ENCODE measurements at regions not wholly inside any gene's neighbourhood (a gene's known extent, or its start where the extent isn't known, plus 50 kb on each side); places are given as distances from the start of the nearest gene placed in this dataset.

DNA sequence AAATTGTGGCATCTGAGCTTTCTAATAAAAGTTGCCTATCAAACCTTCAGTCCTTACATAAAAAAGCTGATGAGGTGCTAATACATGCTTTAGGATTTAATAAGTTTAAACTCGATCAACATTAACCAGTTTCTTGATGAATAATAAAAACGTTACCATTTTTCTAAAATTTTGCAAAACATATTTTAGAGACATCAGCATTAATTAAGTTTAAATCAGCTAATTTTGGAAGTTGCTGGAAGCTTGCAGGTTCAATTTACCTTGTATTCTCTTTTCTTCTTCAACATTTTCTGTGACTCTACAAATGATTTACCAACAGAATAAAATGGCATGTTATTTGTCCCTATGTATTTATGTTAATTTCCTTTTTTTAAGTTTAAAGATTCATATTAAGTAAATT is 365.3 kb upstream of the OPRM1 start (continued):
- TF ChIP-seq, protein P1, sequence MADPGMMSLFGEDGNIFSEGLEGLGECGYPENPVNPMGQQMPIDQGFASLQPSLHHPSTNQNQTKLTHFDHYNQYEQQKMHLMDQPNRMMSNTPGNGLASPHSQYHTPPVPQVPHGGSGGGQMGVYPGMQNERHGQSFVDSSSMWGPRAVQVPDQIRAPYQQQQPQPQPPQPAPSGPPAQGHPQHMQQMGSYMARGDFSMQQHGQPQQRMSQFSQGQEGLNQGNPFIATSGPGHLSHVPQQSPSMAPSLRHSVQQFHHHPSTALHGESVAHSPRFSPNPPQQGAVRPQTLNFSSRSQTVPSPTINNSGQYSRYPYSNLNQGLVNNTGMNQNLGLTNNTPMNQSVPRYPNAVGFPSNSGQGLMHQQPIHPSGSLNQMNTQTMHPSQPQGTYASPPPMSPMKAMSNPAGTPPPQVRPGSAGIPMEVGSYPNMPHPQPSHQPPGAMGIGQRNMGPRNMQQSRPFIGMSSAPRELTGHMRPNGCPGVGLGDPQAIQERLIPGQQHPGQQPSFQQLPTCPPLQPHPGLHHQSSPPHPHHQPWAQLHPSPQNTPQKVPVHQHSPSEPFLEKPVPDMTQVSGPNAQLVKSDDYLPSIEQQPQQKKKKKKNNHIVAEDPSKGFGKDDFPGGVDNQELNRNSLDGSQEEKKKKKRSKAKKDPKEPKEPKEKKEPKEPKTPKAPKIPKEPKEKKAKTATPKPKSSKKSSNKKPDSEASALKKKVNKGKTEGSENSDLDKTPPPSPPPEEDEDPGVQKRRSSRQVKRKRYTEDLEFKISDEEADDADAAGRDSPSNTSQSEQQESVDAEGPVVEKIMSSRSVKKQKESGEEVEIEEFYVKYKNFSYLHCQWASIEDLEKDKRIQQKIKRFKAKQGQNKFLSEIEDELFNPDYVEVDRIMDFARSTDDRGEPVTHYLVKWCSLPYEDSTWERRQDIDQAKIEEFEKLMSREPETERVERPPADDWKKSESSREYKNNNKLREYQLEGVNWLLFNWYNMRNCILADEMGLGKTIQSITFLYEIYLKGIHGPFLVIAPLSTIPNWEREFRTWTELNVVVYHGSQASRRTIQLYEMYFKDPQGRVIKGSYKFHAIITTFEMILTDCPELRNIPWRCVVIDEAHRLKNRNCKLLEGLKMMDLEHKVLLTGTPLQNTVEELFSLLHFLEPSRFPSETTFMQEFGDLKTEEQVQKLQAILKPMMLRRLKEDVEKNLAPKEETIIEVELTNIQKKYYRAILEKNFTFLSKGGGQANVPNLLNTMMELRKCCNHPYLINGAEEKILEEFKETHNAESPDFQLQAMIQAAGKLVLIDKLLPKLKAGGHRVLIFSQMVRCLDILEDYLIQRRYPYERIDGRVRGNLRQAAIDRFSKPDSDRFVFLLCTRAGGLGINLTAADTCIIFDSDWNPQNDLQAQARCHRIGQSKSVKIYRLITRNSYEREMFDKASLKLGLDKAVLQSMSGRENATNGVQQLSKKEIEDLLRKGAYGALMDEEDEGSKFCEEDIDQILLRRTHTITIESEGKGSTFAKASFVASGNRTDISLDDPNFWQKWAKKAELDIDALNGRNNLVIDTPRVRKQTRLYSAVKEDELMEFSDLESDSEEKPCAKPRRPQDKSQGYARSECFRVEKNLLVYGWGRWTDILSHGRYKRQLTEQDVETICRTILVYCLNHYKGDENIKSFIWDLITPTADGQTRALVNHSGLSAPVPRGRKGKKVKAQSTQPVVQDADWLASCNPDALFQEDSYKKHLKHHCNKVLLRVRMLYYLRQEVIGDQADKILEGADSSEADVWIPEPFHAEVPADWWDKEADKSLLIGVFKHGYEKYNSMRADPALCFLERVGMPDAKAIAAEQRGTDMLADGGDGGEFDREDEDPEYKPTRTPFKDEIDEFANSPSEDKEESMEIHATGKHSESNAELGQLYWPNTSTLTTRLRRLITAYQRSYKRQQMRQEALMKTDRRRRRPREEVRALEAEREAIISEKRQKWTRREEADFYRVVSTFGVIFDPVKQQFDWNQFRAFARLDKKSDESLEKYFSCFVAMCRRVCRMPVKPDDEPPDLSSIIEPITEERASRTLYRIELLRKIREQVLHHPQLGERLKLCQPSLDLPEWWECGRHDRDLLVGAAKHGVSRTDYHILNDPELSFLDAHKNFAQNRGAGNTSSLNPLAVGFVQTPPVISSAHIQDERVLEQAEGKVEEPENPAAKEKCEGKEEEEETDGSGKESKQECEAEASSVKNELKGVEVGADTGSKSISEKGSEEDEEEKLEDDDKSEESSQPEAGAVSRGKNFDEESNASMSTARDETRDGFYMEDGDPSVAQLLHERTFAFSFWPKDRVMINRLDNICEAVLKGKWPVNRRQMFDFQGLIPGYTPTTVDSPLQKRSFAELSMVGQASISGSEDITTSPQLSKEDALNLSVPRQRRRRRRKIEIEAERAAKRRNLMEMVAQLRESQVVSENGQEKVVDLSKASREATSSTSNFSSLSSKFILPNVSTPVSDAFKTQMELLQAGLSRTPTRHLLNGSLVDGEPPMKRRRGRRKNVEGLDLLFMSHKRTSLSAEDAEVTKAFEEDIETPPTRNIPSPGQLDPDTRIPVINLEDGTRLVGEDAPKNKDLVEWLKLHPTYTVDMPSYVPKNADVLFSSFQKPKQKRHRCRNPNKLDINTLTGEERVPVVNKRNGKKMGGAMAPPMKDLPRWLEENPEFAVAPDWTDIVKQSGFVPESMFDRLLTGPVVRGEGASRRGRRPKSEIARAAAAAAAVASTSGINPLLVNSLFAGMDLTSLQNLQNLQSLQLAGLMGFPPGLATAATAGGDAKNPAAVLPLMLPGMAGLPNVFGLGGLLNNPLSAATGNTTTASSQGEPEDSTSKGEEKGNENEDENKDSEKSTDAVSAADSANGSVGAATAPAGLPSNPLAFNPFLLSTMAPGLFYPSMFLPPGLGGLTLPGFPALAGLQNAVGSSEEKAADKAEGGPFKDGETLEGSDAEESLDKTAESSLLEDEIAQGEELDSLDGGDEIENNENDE (IDR thresholded peaks at IDR 0.05; ENCODE audit: insufficient replicate concordance, low read length), result no peak
